ENCODE measurements at regions not wholly inside any gene's neighbourhood (a gene's known extent, or its start where the extent isn't known, plus 50 kb on each side); places are given as distances from the start of the nearest gene placed in this dataset.
A peak's percentile ranks its signal among the peaks of the same experiment; 100 is the strongest.
"Not testable (repeated sequence)": the region's sequence is repeated elsewhere in the genome, so short reads cannot be mapped to it uniquely, and the experiment has no call there.

DNA sequence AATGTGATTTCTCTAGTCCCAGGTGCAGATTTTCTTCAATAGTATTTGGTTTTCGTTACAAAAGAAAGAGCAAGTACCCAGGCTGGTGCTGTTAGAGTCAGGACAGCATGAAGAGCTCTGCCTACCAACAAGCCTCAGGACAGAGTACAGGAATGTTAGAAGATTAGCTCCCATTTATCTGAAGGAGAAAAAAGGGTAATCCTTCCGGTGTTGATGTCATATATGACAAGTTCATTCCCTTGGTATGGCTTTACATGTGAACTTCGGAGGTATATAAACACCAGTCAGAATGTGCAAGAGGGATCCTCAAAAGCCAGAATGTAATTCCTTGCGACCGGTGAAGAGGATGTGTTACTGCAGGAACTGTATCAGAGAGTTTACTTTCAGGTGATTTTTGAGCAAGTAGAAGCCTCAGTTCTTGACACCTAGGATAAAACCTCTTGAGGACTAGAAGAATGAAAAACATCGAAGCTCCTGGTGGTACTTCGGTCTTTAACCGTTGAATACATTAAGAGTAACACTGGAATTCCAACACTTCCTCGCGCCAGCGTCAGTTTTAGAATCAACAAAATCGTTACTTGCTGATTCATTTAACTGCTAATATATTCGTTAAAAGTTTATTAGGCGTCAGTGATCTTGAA lies 194.2 kb upstream of the ZNF184 start:
- intact Hi-C loops (cut with DNase I), result no loop called here
- ATAC-seq (no peak), DNase-seq (ENCODE audit: low spot score) (no peak)

DNA sequence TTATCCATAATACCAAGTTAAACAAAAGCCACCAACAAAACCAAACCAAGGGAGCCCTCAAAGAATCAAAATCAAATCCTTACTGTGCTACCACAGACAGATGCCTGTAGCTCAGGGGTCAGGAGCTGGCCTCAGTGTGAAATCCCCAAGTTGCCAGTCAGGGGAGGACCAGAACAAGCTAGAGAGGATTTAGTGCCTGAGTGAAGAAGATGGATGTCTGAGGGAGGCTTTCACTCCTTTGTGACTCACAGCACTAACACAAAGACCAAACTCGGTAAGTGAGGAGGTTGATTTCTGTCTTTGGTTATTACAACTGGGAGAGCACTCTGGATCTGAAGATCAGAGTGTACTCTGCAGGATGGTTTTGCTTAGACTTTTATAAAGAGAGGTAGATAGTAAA lies 189.9 kb upstream of the ZNF184 start:
- DNase-seq (ENCODE audit: low spot score) (no peak), ATAC-seq (no peak)
- intact Hi-C loops (cut with DNase I), result loop anchor here (5.0 kb wide), 1 partner anchor 1325 kb away; no protein-coding TSS in a partner anchor

DNA sequence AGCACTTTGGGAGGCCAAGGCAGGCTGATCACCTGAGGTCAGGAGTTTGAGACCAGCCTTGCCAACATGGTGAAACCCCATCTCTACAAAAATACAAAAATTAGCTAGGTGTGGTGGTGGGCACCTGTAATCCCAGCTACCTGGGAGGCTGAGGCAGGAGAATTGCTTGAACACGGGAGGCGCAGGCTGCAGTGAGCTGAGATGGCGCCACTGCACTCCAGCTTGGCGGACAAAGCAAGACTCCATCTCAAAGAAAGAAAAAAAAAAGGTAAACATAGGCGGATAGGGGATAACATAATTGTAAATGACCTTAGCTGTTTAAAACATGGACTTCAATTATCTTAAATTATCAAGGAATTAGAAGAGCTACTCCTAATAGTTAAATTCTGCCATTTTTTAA lies 189.3 kb upstream of the ZNF184 start:
- intact Hi-C loops (cut with DNase I), result loop anchor here (5.0 kb wide), 1 partner anchor 1325 kb away; no protein-coding TSS in a partner anchor

DNA sequence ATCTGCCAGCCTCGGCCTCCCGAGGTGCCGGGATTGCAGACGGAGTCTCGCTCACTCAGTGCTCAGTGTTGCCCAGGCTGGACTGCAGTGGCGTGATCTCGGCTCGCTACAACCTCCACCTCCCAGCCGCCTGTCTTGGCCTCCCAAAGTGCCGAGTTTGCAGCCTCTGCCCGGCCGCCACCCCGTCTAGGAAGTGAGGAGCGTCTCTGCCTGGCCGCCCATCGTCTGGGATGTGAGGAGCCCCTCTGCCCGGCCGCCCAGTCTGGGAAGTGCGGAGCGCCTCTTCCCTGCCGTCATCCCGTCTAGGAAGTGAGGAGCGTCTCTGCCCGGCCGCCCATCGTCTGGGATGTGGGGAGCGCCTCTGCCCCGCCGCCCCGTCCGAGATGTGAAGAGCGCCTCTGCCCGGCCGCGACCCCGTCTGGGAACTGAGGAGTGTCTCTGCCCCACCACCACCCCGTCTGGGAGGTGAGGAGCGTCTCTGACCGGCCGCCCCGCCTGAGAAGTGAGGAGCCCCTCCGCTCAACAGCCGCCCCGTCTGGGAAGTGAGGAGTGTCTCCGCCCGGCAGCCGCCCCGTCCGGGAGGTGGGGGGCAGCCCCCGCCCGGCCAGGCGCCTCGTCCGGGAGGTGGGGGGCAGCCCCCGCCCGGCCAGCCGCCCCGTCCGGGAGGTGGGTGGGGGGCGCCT lies 180.4 kb upstream of the ZNF184 start:
- intact Hi-C loops (cut with DNase I); DNase-seq (ENCODE audit: low spot score); ATAC-seq: not testable (repeated sequence)

More for the DNA sequence above, 189.3 kb upstream of the ZNF184 start:
- DNase-seq (ENCODE audit: low spot score); ATAC-seq: not testable (repeated sequence)

DNA sequence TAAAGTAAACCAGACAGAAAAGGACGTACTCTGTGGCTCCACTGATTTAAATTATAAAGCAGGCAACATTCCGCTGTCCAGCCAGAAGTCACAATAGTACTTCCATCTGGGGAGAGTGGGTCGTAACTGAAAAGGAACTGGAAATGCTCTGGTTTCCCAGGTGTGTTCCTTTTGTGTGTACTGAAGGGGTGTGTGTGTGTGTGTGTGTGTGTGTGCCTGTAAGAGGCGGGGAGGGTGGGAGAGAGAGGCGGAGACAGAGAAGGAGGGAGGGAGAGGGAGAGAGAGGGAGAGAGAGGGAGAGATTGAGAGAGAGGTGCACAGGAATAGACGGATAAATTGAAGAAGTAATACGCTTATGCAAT lies 178.4 kb upstream of the ZNF184 start:
- DNase-seq (ENCODE audit: low spot score) (no peak), ATAC-seq (no peak)
- intact Hi-C loops (cut with DNase I), result no loop called here

DNA sequence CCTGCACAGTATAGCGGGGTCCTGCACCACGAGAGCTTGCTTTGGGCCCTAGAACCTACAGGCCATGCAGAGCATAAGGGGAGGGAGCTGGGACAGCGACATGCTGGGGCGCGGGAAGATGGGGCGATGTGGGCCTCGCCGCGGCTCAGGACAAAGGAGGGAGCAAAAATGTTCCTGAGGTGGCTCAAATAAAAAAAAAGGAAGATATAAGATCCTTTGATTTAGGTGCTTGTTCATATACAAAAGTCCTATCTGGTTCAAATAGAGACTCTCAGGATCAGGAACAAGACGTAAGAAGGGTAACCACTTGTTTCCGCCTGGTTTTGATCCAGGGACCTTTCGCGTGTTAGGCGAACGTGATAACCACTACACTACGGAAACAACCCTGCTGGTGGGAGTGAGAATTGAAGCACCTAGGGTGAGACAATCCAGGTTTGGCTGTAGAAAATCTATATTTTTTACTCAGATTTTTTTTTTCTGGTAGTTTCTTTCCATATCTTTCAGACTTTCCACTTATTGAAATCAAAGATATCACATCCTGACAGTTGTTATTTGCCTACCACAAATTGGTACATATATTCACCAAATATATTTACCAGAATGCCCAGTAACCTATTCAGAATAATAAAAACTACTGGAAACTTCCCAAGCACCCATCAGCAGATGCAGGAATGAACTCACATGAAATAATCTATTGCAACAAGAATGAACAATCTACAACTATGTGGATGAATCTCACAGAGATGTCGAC lies 177.9 kb upstream of the ZNF184 start:
- DNase-seq (ENCODE audit: low spot score) (no peak), ATAC-seq (no peak)
- intact Hi-C loops (cut with DNase I), result no loop called here

DNA sequence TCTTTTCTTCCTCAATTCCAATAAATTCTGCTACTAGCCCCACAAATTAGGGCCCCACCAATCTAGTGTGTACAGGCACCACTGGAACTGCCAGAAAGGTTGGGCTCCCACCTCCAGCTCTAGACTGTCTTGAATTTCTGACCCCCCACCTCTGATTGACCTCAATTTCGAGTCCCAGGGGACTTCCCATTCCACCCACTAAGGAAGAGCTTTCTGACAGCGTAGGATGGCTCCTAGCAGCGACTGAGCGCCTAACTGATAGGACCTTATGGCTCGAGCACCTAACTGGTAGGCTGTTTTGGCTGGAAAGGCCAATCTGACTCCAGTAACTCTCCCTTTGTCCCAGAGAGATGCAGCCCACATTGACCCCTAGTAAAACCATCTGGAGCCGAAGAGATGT lies 171.6 kb upstream of the ZNF184 start:
- ATAC-seq (no peak), DNase-seq (ENCODE audit: low spot score) (no peak)
- intact Hi-C loops (cut with DNase I), result no loop called here

DNA sequence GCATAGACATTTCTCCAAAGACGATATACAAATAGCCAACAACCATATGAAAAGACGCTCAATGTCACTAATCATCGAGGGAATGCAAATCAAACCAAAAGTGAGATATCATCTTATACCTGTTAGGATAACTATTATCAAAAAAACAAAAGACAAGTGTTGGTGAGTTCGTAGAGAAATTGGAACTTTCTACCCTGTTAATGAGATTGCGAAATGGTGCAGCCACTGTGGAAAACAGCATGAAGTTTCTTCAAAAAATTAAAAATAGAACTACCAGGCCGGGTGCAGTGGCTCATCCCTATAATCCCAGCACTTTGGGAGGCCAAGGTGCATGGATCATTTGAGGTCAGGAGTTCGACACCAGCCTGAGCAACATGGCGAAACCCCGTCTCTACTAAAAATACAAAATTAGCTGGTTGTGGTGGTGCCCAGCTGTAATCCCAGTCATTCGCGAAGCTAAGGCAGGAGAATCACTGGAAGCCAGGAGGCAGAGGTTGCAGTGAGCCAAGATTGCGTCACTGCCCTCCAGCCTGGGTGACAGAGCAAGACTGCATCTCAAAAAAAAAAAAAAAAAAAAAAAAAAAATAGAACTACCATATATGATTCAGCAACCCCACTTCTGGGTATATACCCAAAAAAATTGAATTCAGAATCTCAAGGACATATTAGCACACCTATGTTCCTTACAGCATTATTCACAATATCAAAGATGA lies 170.0 kb upstream of the ZNF184 start:
- intact Hi-C loops (cut with DNase I), result no loop called here

DNA sequence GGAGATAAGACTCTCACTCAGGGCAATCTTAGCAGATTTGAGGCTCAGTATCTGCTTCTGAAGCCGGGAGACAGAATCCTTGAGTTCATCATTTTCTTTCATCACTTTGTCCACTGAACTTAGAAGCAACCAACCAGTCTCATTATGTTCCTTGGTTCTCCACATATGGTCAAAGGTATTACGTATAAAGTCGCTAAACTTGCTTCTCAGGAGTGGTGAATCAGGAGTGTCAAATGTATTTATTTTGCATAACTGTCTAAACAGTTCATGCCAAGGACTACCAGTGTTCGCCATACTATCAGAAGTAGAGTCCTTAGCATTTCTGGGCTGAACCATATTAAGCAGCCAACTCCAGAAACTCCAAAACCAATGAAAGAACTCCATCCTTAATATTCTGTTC lies 163.0 kb upstream of the ZNF184 start:
- intact Hi-C loops (cut with DNase I); DNase-seq (ENCODE audit: low spot score); ATAC-seq: not testable (repeated sequence)

More for the DNA sequence above, 170.0 kb upstream of the ZNF184 start:
- DNase-seq (ENCODE audit: low spot score) (no peak), ATAC-seq (no peak)

DNA sequence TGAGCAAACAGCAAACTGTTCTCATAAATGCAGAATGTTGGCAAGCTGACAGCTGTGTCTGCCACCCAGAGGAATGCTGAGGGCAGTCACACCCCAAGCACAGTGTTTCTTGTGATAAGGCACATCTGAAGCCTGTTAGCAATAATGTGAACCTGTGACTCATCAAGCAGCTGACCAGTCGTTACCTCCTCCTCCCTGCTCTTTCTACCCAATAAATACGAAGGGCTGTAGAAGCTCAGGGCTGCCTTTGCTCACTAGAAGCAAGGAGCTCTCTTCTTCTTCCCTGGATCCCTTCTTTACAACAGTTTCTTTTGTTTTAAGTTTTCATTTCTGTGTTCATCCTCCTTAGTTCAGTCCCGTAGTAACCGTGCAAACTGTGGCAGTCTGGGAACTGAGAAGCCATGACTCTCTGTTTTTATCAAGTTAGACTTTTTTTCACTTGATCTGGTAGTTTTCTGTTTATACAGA lies 160.3 kb upstream of the ZNF184 start:
- ATAC-seq; intact Hi-C loops (cut with DNase I): not testable (repeated sequence)

DNA sequence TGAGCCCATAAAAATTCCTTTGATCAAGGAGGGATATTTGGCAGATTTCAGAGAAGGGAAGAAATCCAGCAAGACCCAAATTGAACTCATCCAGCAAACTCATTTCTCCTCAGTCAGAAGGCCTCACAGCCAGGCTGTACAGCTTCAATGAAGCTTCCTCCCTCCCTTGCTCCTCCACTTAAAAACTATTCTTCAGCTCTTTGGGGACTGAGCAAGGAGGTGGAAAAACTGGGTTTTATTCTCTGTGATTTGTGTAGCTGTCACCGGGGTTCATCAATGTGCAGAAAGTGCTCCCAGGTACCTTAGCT lies 158.7 kb upstream of the ZNF184 start:
- DNase-seq (ENCODE audit: low spot score) (no peak), ATAC-seq (no peak)
- intact Hi-C loops (cut with DNase I), result no loop called here

More for the DNA sequence above, 160.3 kb upstream of the ZNF184 start:
- DNase-seq (ENCODE audit: low spot score), result not testable (repeated sequence)

DNA sequence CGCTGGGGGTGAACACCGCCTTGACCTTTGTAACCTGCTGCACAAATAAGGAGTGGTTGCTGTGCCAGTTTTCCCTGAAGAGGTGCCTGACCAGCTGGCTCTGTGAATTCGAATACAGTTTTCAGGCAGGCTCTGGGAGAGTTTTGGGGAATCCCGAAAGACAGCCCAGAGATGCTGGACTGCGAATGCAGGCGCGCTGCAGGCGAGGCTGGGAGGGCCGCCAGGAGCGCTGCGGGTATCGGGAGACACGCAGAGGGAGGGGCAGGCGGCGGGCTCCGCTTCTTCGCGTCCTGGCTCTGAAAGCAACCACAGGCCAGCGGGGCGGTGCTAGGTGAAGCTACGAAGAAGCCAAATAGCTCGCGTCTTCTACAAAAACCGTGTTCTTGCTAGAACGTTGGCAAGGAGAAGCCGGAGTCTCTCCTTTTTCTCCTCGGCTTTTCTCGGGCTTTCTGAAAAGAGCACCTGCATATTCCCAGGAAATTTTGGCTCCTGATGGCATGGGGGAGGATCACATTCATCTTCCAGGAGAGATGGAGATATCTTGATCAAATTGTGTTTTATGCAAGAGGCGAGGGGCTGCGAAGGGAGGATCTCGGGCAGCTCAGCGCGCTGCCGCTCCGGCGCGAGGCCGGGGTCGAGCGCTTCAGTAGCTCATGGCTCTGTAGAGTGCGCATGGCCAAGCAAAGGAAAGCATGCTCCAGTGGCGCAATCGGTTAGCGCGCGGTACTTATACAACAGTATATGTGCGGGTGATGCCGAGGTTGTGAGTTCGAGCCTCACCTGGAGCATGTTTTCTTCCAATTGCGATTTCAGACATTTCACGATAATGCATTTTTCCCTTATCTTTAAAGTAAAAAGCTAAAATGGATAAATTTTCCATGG lies 158.1 kb upstream of the ZNF184 start:
- ATAC-seq (no peak), DNase-seq (ENCODE audit: low spot score) (no peak)
- intact Hi-C loops (cut with DNase I), result no loop called here

DNA sequence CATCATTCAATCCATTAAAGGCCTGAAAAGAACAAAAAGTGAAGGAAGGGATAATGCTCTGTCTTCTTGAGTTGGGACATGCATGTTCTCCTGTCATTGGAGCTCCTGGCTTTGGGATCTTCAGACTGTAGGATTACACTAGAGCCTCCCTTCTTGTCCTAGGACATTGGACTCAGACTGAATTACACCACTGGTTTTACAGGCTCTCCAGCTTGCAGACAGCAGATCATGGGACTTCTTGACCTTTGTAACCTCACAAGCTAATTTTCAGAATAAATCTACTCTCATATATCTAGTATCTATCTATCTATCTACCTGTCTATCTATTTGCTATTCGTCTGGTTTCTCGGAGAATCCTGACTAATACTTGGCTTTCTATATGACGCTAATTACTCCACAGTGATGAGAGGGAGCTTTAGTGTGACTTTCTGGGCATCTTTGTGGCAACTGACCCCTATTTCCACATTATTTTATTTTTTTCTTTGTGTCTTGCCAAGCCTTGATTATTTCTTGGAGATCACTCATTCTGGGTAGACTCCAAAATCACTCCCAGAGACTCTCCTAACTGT lies 151.9 kb upstream of the ZNF184 start:
- ATAC-seq (no peak), DNase-seq (ENCODE audit: low spot score) (no peak)
- intact Hi-C loops (cut with DNase I), result no loop called here

DNA sequence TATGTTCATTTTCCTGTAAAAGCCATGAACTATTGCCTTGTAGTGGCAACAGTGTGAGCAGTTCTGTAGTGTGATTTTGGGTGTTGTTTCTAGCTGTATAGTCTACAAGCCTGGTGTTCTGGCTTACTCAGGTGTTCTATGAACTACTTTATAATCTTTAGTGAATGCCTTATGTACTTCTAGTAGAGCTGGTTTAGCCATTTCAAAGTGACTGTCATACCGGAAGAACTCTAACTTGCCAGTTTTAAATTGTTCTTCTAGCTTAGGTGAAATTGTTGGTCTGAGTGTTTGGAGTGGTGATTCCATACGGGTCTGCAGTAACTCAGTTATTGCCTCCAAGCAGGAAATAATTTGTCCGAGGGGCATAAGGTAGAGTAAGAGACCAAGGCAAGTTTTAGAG lies 150.2 kb upstream of the ZNF184 start:
- intact Hi-C loops (cut with DNase I), result no loop called here
- DNase-seq (ENCODE audit: low spot score) (no peak), ATAC-seq (no peak)

DNA sequence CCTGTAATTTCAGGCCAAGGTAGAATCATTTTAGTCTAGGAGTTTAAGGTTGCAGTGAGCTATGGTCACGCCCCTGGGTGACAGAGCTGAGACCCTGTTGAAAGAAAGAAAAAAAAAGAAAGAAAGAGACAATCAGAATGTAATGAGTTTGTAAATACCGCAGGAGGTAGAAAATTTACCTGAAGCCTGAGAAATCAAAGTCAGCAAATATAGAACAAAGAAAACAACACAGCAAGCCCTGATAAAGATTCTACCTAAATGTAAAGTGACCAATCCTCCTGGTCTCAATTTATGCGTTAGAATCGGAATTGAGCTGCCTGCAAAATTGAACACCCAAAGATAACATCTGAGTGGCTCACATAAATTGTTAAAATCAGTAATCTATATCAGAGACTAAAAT lies 146.5 kb upstream of the ZNF184 start:
- intact Hi-C loops (cut with DNase I), result no loop called here
- ATAC-seq (no peak), DNase-seq (ENCODE audit: low spot score) (no peak)

DNA sequence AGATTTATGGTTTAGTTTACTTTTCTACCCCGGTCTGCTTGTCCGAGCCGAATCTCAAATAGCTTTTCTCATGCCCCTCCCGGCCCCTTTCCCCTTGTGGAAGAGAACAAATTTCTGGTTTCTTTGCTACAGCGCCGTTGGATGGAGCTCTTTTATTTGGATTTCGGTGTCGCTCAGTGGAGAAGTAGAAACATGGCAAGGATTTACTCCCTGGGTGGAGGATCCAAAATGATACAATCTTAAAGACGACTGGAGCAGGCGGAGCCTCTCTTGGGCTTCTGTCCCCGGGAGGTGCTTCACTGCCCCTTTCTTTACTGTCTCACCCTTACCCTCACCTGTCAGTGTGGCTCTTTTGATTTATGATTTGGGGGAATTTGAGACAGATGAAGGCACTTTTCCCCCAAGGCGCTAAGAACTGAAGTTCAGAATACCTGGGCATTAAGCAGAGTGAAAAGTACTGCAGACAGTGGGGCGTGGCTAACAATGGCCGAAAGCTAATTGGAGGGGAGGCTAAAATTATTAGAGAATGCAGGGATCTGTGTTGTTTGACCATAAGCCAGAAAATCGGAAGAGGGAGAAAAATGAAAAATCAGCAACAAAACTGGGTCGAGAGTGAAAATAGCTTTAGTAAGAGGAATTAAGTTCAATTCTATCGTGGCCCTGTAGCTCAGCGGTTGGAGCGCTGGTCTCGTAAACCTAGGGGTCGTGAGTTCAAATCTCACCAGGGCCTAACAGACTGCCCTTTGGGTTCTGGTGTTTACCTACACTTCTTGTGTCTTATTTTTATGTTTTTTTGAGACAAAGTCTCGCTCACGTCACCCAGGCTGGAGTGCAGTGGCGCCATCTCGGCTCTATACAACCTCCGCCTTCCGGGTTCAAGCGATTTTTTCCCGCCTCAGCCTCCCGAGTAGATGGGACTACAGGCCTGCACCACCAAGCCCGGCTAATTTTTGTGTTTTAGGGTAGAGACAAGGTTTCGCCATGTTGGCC lies 145.1 kb upstream of the ZNF184 start:
- no peak for DNase-seq (ENCODE audit: low spot score)
- ATAC-seq, result peak; percentile 28
- intact Hi-C loops (cut with DNase I), result no loop called here

DNA sequence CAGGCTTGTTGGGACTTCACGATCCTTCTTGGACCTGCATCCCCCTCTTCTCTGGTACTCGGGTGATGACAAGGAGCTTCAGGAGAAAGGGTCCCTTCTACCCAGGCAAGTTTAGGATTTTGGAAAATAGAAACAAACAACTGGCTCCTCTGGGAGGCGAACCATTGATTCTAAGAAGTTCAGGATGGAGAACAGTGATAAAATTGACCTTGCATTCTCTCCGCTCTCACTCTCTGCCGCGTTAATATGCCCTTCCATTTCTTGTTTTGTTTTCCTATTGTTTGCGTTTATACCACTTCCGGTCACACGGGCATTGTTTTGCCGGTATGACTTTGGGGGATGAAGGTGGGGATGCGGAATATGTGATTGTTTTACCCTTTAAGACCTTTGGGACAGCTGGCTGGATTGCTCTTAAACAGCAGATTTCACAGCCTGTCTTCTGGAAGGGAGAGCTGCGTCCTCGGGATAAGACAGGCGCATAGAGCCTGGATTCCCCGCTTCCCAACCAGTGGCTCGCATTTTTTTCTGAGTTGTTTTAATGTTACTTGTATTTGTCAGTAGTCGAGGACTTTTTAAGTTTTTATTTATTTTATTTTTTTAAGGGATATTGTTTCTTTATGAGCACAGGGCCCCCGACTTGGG lies 144.3 kb upstream of the ZNF184 start:
- DNase-seq (ENCODE audit: low spot score) (no peak), ATAC-seq (no peak)
- intact Hi-C loops (cut with DNase I), result no loop called here
